ENCODE measurements at regions not wholly inside any gene's neighbourhood (a gene's known extent, or its start where the extent isn't known, plus 50 kb on each side); places are given as distances from the start of the nearest gene placed in this dataset.

DNA sequence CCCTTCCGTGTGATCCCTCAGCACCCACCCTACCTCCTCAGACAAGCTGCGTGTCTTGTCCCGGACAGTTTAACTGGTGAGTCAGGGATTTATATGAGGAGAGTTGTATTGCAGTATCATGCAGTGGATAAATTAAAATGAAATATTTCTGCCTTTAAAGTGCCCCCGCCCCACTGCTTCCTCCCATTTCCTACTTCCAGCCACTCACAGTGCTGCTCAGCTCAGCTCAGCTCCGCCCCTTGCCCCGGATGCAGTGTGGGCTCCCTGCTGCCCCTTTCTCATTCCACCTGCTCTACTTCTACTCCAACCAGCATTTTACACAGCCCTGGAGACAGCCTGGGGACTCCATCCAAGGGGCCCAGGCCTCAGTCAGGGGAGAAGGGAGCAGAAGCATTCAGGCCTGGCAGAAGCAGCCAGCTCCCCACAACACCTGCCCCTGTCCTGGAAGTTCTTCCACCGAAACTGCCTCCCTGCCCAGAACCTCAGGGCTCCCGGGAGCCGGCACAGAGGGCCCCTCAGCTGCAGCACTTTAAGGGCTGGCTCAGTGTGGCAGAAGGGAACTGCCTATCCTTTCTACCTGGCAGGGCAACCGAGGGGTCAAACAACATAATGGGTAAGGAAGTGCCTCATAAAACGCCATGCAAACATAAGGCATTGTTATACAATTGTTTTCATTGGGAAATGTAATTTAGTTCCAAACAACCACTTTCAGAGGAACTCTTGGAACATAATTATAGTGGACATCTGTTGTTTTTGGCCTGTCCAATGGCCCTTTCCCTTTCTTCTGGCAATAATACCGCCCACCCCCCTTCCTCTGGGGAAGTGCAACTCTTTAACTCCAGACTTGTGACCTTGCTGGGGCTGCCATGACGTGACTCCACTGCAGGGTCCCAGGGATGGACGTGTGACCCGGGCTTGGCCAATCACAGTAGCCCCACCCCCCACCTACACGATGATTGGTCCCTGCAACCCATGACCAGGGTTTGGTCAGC is 102.3 kb downstream of the LIPG start:
- TF ChIP-seq, protein P1, sequence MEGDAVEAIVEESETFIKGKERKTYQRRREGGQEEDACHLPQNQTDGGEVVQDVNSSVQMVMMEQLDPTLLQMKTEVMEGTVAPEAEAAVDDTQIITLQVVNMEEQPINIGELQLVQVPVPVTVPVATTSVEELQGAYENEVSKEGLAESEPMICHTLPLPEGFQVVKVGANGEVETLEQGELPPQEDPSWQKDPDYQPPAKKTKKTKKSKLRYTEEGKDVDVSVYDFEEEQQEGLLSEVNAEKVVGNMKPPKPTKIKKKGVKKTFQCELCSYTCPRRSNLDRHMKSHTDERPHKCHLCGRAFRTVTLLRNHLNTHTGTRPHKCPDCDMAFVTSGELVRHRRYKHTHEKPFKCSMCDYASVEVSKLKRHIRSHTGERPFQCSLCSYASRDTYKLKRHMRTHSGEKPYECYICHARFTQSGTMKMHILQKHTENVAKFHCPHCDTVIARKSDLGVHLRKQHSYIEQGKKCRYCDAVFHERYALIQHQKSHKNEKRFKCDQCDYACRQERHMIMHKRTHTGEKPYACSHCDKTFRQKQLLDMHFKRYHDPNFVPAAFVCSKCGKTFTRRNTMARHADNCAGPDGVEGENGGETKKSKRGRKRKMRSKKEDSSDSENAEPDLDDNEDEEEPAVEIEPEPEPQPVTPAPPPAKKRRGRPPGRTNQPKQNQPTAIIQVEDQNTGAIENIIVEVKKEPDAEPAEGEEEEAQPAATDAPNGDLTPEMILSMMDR (IDR thresholded peaks at IDR 0.05): no peak
- Mint-ChIP-seq H3K27ac (no peak overlapping the region), H3K36me3 (ENCODE audit: low read depth) (no peaks in the 10 kb centered on the region), H3K4me1 (ENCODE audit: low read depth) (no peaks in the 10 kb centered on the region), H3K9me3 (no peaks in the 10 kb centered on the region), H3K4me3 (no peak overlapping the region), H3K27me3 (peaks cover 10% of the 10 kb centered on the region)
- ATAC-seq (no peak), DNase-seq (no peak)
- POLR2A ChIA-PET: interaction anchor here (0.6 kb wide), 1 partner anchor 8 kb away, joined by 3 read pairs; no protein-coding TSS in a partner anchor
- CTCF ChIA-PET: no interaction called here
- intact Hi-C loops (cut with micrococcal nuclease): no loop called here

DNA sequence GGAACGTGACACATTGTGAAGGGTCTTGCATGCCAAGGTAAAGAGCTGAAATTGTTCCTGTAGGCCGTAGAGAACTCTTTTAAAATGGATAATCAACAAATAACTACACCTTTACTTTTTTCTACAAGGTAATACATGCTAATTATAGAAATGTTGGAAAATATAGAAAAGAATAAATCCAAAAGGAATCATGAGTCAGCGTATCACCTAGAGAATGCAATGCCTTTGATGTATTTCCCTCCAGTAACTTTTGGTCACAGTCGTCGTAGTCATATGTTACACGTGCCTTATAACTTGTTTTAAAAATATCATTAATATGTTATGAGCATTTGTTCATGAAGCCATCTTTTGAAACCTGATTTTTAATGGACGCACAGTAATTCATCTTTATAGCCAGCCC is 100.6 kb downstream of the LIPG start:
- ChIA-PET CTCF (no interaction called here), POLR2A (no interaction called here)
- Mint-ChIP-seq H3K36me3 (ENCODE audit: low read depth) (no peaks in the 10 kb centered on the region), H3K9me3 (no peaks in the 10 kb centered on the region), H3K27ac (no peak overlapping the region), H3K4me1 (ENCODE audit: low read depth) (no peaks in the 10 kb centered on the region), H3K4me3 (no peak overlapping the region), H3K27me3 (peaks cover 5% of the 10 kb centered on the region)
- TF ChIP-seq, protein P1 (IDR thresholded peaks at IDR 0.05): no peak
- intact Hi-C loops (cut with micrococcal nuclease): no loop called here
- DNase-seq (no peak), ATAC-seq (no peak)

DNA sequence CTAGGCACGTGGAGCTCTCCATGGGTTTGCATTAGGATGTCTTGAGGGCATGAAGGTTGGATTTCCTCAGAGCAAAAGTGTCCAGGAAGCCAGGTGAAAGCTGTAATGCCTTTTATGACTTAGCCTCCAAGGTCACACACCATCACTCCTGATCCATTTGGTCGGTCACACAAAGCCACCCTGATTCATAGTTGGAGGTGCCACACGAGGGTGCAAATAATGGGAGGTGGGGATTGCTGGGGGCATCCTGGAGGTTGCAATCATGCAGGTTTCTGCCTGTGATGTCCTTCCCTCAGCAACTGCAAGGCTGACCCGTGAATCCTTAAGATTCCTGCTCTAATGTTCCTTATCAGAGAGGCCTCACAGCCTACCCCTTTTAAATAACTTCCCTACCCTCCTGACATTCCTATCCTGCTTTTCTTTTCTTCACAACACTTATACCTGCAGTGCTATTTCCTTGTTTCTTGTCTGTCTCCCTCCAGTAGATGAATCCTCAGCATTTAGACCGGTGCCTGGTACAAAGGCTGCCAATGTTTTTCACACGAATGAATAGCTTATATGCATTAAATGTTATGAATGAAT is 97.1 kb downstream of the LIPG start:
- Mint-ChIP-seq H3K4me1 (ENCODE audit: low read depth) (no peaks in the 10 kb centered on the region), H3K36me3 (ENCODE audit: low read depth) (no peaks in the 10 kb centered on the region), H3K4me3 (no peak overlapping the region), H3K27ac (no peak overlapping the region), H3K9me3 (no peaks in the 10 kb centered on the region), H3K27me3 (no peaks in the 10 kb centered on the region)
- ATAC-seq (no peak), DNase-seq (no peak)
- intact Hi-C loops (cut with micrococcal nuclease): no loop called here
- CTCF ChIA-PET: interaction anchor here (1.4 kb wide), 1 partner anchor 199 kb away, joined by 3 read pairs; no protein-coding TSS in a partner anchor
- TF ChIP-seq, protein P1 (IDR thresholded peaks at IDR 0.05): no peak
- POLR2A ChIA-PET: no interaction called here

DNA sequence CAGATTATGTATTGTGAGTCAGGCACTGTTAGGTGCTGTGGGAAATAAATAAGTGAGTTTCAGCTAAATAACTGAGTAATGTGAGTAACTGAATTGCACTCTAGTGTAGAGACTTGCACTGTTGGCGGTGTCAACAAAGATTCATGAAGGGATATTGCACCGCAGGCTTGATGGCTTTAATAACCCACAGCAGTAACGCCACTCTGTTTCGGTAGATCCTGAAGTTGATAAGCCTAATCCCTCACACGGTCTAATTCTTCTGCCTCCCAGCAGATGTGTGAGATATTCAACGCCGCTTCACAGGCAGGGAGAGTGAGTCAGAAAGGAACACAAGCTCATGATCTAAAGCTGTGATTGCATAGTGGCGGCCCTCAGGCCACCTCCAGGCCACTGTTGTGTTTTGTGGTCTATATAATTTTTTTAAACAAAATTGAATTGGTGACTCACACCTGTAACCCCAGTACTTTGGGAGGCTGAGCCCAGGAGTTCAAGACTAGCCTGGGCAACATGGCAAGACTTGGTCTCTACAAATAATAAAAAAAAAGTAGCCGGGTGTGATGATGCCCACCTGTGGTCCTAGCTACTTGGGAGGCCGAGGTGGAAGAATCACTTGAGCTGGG is 94.3 kb downstream of the LIPG start:
- POLR2A ChIA-PET: no interaction called here
- no peak overlapping the region for H3K27ac Mint-ChIP-seq
- no peak for ATAC-seq
- no peaks in the 10 kb centered on the region for H3K4me1 Mint-ChIP-seq (ENCODE audit: low read depth)
- H3K36me3 Mint-ChIP-seq (ENCODE audit: low read depth): no peaks in the 10 kb centered on the region
- no peaks in the 10 kb centered on the region for H3K9me3 Mint-ChIP-seq
- intact Hi-C loops (cut with micrococcal nuclease): no loop called here
- no peak overlapping the region for H3K4me3 Mint-ChIP-seq
- TF ChIP-seq, protein P1 (IDR thresholded peaks at IDR 0.05): no peak
- DNase-seq: peak; percentile 6
- no peaks in the 10 kb centered on the region for H3K27me3 Mint-ChIP-seq
- CTCF ChIA-PET: interaction anchor here (1.1 kb wide), 1 partner anchor 13 kb away, joined by 3 read pairs; no protein-coding TSS in a partner anchor

All from activated CD8-positive, alpha-beta T cell treated with anti-CD3 and anti-CD28 coated beads for 36 hours (primary cell).